Epithelial cell of esophagus (primary cell): ENCODE measurements at regions not wholly inside any gene's neighbourhood (a gene's known extent, or its start where the extent isn't known, plus 50 kb on each side); places are given as distances from the start of the nearest gene placed in this dataset.

Experiments used
- DNase-seq: peaks from one replicate; pipeline ENCODE4 v3.0.0; 2010; ENCODE audit warnings: low read depth
- H3K4me3 ChIP-seq: 2 replicates; pipeline ENCODE4 v1.5.1; 2011; ENCODE audit warnings: mild to moderate bottlenecking, low read length, control low read depth
- TF ChIP-seq, protein P1 (sequence below): IDR thresholded peaks from 2 replicates; pipeline ENCODE4 v1.5.1; 2011; ENCODE audit warnings: low read depth, mild to moderate bottlenecking, low read length, control low read depth, inconsistent platforms; ENCODE audit not compliant: insufficient read depth; ENCODE audit errors: missing control alignments

DNA sequence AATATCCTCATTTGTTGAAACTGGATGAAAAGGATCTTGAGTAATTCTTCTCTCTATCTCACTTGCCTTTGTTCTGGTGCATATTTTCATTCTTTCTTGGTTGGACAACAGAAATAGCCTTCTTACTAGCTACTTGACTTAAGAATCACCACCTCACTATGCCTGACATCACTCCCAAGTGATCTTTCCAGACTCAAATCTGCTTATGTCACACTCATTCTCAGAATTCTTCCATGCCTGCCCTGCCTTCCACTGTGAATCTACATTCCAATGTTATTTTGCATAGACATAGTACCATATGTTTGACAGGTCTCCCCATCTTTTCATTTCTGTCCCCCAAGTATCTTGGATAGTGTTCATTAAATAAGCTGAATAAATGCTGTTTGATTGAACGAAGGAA, 78.5 kb upstream of the DPYD start:
- peak; percentile 57 for DNase-seq
- no peak overlapping the region for H3K4me3 ChIP-seq
- TF ChIP-seq, protein P1, sequence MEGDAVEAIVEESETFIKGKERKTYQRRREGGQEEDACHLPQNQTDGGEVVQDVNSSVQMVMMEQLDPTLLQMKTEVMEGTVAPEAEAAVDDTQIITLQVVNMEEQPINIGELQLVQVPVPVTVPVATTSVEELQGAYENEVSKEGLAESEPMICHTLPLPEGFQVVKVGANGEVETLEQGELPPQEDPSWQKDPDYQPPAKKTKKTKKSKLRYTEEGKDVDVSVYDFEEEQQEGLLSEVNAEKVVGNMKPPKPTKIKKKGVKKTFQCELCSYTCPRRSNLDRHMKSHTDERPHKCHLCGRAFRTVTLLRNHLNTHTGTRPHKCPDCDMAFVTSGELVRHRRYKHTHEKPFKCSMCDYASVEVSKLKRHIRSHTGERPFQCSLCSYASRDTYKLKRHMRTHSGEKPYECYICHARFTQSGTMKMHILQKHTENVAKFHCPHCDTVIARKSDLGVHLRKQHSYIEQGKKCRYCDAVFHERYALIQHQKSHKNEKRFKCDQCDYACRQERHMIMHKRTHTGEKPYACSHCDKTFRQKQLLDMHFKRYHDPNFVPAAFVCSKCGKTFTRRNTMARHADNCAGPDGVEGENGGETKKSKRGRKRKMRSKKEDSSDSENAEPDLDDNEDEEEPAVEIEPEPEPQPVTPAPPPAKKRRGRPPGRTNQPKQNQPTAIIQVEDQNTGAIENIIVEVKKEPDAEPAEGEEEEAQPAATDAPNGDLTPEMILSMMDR: no peak

DNA sequence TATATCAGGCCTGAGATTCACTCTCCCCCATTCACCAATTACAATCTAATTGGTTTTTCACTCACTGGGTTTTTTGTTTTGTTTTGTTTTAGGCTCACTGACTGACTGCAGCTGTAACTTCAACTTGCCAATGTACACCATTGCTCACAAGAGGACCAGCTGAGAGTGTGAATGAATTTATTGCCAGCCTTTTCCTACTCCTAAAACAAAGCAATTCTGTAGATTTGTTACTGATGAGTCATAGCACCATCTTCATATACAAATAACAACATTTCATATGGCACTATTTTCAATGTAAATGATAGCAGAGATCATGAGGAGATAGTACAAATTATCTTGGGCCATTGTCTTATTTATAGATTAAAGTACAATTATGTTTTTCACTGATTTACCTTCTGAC, 76.0 kb upstream of the DPYD start:
- no peak overlapping the region for H3K4me3 ChIP-seq
- no peak for DNase-seq
- TF ChIP-seq, protein P1: no peak

DNA sequence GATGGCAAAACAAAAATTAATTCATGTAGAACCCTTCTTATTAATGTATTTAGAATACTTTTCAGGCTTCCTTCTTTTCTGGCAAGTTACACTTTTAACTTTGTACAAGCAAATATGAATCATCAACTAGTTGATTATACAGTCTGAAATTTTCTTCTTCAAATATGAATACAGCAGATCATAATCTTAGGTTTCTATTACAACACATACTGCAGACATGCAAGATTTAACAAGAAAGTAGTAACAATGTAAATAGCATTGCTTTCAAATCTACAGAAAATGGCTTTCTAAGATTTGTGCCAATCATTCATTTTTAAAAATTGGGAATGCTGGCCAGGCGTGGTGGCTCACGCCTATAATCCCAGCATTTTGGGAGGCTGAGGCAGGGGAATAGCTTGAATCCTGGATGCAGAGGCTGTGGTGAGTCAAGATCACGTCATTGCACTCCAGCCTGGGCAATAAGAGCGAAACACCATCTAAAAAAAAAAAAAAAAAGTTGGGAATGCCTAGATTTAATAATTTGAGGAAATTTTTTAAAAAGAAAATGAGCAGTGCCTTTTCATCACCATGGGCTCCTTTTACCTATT, 68.4 kb upstream of the DPYD start:
- TF ChIP-seq, protein P1: no peak
- no peak overlapping the region for H3K4me3 ChIP-seq
- peak; percentile 46 for DNase-seq

DNA sequence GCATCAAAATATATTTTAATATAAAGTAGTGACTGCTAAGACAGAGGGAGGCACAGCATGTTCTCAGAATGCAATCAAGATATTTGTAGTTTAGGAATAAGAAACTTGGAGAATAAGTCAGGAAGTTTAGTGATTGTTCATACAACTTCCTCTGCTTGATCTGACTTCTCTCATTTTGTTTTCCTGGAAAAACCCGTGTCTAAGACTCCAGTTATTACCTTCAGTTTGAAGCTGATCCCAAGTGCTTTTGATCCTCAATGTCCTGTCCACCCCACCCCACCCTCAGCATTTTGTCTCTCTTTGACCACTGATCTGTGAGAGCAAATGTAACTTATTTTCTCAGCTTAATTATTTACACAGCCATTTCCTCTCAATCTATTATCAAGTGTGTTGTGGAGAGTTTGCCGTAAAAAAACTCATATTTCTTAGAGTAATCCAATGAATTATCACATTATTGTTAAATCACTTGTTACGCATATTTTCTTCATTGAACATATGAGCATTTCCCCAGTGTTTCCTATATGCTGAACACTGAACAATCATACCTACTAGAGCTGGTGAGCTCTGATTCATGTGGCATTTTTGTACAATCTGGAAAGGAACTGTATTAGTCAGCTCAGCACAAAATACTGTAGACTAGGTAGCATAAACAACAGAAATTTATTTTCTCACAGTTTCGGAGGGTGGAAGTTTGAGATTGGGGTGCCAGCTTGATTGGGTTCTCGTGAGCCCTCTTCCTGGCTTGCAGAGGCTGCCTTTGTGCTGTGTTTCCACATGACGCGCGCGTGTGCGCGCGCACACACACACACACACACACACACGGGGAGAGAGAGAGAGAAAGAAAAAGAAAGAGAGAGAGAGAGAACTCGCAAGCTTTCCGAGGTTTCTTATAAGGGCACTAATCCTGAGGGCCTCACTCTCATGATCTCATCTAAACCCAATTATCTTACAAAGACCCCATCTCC, 65.5 kb upstream of the DPYD start:
- peak; percentile 6 for DNase-seq
- TF ChIP-seq, protein P1: no peak
- H3K4me3 ChIP-seq: no peak overlapping the region

DNA sequence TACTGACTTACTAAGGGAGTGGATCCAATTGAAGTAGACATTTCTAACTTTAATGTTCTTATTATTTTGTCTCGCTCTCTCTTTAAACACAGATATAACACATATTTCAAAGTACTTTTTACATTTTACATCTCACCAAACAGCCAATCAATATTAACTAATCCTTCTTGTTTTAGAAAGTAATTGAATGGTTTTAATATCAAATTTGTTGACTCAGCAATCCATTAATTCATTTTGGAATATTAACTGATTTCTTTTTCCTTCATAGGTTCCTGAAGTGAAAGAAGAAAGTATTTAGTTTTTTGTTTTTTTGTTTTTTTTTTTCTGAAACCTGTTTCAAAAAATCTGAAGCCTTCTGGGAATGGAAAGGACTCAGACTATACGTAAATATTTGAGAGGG, 62.3 kb upstream of the DPYD start:
- no peak for DNase-seq
- no peak overlapping the region for H3K4me3 ChIP-seq
- TF ChIP-seq, protein P1: no peak

DNA sequence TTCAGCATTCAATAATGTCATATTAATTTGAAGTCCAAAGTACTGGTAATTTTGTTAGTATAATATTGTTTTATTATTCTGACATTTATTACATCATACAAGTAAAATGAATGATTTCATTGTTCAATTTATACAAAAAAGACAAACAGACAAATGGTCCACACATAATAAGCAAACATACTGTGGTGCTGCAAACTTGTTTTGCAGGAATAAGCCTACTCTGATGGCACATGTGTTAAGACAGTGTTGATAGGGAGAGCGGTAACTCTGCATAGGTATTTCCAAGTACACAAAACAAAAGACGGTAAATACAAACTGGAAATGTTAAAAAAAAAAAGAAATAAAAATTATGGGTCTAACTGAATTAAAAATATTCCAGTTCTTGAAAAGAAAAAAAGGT, 59.7 kb upstream of the DPYD start:
- no peak for DNase-seq
- H3K4me3 ChIP-seq: no peak overlapping the region
- TF ChIP-seq, protein P1: no peak
